ENCODE measurements at regions not wholly inside any gene's neighbourhood (a gene's known extent, or its start where the extent isn't known, plus 50 kb on each side); places are given as distances from the start of the nearest gene placed in this dataset.

DNA sequence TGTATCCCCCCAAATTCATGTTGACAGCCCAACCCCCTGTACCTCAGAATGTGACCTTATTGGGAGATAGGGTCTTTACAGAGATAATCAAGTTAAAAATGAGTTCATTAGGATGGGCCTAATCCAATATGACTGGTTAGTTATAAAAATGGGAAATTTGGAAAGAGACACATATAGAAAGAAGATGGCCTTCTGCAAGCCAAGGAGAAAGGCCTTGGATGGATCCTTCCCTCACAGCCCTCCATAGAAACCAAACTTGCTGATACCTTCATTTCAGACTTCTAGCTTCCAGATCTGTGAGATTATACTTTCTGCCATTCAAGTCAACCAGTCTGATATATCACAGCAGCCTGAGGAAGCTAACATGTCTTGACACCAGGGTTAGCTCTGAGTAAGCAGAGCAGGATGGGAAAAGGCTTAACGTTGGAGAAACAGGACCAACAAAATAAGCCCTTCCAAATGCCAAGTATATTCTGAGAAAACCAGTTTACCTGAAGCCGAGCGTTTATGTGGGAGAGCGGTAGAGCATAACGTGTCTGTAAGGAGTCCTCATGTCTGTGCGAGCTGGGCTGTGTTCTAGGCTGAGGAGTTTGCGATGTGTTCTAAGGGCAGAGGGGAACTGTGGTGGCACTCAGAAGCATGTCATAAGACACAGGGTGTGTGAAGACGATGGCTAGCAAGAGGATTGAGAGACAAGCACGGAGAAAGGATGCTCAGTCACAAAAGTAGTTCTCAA, 206.1 kb downstream of the PIK3R1 start:
- Histone ChIP-seq H3K4me1 (ENCODE audit: insufficient read depth) (no peaks in the 10 kb centered on the region), H3K27me3 (ENCODE audit: insufficient read depth) (no peaks in the 10 kb centered on the region), H3K9me2 (ENCODE audit: insufficient read depth) (no peaks in the 10 kb centered on the region), H4K20me1 (replicated peaks; ENCODE audit: insufficient read depth) (no peaks in the 10 kb centered on the region), H2AFZ (no peak overlapping the region), H3K36me3 (ENCODE audit: insufficient read depth) (no peaks in the 10 kb centered on the region), H3K27ac (ENCODE audit: low read depth) (no peak overlapping the region), H3K4me2 (no peak overlapping the region), H3F3A (replicated peaks; ENCODE audit: low read depth) (no peaks in the 10 kb centered on the region), H3K4me3 (no peak overlapping the region), H3K79me2 (replicated peaks; ENCODE audit: insufficient read depth) (no peaks in the 10 kb centered on the region)
- Mint-ChIP-seq H3K4me3 (no peak overlapping the region), H3K4me1 (peaks cover 4% of the 10 kb centered on the region; the same call in 2 of the 3 replicates), H3K9me3 (no peaks in the 10 kb centered on the region; the same call in 2 of the 3 replicates), H3K27me3 (ENCODE audit: insufficient read depth, low read depth, poor library complexity) (peaks cover 4% of the 10 kb centered on the region), H3K27ac (no peak overlapping the region), H3K36me3 (ENCODE audit: low read depth) (no peaks in the 10 kb centered on the region)
- no peak for ATAC-seq
- TF ChIP-seq ZNF331 (CRISPR knock-in tag; IDR thresholded peaks at IDR 0.05; ENCODE audit: low read depth), result no peak
- TF ChIP-seq, protein P1, sequence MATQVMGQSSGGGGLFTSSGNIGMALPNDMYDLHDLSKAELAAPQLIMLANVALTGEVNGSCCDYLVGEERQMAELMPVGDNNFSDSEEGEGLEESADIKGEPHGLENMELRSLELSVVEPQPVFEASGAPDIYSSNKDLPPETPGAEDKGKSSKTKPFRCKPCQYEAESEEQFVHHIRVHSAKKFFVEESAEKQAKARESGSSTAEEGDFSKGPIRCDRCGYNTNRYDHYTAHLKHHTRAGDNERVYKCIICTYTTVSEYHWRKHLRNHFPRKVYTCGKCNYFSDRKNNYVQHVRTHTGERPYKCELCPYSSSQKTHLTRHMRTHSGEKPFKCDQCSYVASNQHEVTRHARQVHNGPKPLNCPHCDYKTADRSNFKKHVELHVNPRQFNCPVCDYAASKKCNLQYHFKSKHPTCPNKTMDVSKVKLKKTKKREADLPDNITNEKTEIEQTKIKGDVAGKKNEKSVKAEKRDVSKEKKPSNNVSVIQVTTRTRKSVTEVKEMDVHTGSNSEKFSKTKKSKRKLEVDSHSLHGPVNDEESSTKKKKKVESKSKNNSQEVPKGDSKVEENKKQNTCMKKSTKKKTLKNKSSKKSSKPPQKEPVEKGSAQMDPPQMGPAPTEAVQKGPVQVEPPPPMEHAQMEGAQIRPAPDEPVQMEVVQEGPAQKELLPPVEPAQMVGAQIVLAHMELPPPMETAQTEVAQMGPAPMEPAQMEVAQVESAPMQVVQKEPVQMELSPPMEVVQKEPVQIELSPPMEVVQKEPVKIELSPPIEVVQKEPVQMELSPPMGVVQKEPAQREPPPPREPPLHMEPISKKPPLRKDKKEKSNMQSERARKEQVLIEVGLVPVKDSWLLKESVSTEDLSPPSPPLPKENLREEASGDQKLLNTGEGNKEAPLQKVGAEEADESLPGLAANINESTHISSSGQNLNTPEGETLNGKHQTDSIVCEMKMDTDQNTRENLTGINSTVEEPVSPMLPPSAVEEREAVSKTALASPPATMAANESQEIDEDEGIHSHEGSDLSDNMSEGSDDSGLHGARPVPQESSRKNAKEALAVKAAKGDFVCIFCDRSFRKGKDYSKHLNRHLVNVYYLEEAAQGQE (IDR thresholded peaks at IDR 0.05; ENCODE audit: unreplicated experiment), result no peak
- no peak for TF ChIP-seq EZH2phosphoT487 (IDR thresholded peaks at IDR 0.05; ENCODE audit: unreplicated experiment)
- TF ChIP-seq, protein P2, sequence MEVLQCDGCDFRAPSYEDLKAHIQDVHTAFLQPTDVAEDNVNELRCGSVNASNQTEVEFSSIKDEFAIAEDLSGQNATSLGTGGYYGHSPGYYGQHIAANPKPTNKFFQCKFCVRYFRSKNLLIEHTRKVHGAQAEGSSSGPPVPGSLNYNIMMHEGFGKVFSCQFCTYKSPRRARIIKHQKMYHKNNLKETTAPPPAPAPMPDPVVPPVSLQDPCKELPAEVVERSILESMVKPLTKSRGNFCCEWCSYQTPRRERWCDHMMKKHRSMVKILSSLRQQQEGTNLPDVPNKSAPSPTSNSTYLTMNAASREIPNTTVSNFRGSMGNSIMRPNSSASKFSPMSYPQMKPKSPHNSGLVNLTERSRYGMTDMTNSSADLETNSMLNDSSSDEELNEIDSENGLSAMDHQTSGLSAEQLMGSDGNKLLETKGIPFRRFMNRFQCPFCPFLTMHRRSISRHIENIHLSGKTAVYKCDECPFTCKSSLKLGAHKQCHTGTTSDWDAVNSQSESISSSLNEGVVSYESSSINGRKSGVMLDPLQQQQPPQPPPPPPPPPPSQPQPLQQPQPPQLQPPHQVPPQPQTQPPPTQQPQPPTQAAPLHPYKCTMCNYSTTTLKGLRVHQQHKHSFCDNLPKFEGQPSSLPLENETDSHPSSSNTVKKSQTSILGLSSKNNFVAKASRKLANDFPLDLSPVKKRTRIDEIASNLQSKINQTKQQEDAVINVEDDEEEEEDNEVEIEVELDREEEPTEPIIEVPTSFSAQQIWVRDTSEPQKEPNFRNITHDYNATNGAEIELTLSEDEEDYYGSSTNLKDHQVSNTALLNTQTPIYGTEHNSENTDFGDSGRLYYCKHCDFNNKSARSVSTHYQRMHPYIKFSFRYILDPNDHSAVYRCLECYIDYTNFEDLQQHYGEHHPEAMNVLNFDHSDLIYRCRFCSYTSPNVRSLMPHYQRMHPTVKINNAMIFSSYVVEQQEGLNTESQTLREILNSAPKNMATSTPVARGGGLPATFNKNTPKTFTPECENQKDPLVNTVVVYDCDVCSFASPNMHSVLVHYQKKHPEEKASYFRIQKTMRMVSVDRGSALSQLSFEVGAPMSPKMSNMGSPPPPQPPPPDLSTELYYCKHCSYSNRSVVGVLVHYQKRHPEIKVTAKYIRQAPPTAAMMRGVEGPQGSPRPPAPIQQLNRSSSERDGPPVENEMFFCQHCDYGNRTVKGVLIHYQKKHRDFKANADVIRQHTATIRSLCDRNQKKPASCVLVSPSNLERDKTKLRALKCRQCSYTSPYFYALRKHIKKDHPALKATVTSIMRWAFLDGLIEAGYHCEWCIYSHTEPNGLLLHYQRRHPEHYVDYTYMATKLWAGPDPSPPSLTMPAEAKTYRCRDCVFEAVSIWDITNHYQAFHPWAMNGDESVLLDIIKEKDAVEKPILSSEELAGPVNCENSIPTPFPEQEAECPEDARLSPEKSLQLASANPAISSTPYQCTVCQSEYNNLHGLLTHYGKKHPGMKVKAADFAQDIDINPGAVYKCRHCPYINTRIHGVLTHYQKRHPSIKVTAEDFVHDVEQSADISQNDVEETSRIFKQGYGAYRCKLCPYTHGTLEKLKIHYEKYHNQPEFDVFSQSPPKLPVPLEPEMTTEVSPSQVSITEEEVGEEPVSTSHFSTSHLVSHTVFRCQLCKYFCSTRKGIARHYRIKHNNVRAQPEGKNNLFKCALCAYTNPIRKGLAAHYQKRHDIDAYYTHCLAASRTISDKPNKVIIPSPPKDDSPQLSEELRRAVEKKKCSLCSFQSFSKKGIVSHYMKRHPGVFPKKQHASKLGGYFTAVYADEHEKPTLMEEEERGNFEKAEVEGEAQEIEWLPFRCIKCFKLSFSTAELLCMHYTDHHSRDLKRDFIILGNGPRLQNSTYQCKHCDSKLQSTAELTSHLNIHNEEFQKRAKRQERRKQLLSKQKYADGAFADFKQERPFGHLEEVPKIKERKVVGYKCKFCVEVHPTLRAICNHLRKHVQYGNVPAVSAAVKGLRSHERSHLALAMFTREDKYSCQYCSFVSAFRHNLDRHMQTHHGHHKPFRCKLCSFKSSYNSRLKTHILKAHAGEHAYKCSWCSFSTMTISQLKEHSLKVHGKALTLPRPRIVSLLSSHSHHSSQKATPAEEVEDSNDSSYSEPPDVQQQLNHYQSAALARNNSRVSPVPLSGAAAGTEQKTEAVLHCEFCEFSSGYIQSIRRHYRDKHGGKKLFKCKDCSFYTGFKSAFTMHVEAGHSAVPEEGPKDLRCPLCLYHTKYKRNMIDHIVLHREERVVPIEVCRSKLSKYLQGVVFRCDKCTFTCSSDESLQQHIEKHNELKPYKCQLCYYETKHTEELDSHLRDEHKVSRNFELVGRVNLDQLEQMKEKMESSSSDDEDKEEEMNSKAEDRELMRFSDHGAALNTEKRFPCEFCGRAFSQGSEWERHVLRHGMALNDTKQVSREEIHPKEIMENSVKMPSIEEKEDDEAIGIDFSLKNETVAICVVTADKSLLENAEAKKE (CRISPR knock-in tag; IDR thresholded peaks at IDR 0.05), result no peak
- no peak for TF ChIP-seq ZNF114 (CRISPR knock-in tag; IDR thresholded peaks at IDR 0.05)
- TF ChIP-seq POLR2AphosphoS5 (IDR thresholded peaks at IDR 0.05; ENCODE audit: low read depth), result no peak
- TF ChIP-seq EZH2 (IDR thresholded peaks at IDR 0.05; ENCODE audit: low read depth, unreplicated experiment), result no peak
- TF ChIP-seq CREB1 (CRISPR knock-in tag; IDR thresholded peaks at IDR 0.05; ENCODE audit: low read depth), result no peak
- TF ChIP-seq STAT1 (IDR thresholded peaks at IDR 0.05; ENCODE audit: unreplicated experiment), result no peak
- no peak for TF ChIP-seq NANOG (IDR thresholded peaks at IDR 0.05; ENCODE audit: borderline replicate concordance)
- no peak for TF ChIP-seq JUNB (IDR thresholded peaks at IDR 0.05; ENCODE audit: unreplicated experiment)
- TF ChIP-seq, protein P3, sequence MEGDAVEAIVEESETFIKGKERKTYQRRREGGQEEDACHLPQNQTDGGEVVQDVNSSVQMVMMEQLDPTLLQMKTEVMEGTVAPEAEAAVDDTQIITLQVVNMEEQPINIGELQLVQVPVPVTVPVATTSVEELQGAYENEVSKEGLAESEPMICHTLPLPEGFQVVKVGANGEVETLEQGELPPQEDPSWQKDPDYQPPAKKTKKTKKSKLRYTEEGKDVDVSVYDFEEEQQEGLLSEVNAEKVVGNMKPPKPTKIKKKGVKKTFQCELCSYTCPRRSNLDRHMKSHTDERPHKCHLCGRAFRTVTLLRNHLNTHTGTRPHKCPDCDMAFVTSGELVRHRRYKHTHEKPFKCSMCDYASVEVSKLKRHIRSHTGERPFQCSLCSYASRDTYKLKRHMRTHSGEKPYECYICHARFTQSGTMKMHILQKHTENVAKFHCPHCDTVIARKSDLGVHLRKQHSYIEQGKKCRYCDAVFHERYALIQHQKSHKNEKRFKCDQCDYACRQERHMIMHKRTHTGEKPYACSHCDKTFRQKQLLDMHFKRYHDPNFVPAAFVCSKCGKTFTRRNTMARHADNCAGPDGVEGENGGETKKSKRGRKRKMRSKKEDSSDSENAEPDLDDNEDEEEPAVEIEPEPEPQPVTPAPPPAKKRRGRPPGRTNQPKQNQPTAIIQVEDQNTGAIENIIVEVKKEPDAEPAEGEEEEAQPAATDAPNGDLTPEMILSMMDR (conservative IDR thresholded peaks at IDR 0.05; ENCODE audit: low read depth in 2 of 2), result no peak
- TF ChIP-seq ETS1 (IDR thresholded peaks at IDR 0.05), result no peak
- DNase-seq (ENCODE audit: low spot score), result no peak

All from GM23338 (cell line).